ENCODE measurements at regions not wholly inside any gene's neighbourhood (a gene's known extent, or its start where the extent isn't known, plus 50 kb on each side); places are given as distances from the start of the nearest gene placed in this dataset.

- no peak overlapping the region for H3K4me3 ChIP-seq
- TF ChIP-seq CTCF (IDR thresholded peaks at IDR 0.05) = no peak
- no peak for DNase-seq (ENCODE audit: low spot score)
- H3K27ac ChIP-seq = no peak overlapping the region
These were observed 177.1 kb upstream of the RAG2 start for GRCh38 chr11:36775130-36775529.

GRCh38 chr11:36774603-36775002, 176.6 kb upstream of the RAG2 start:
- H3K4me3 ChIP-seq = no peak overlapping the region
- no peak overlapping the region for H3K27ac ChIP-seq
- TF ChIP-seq CTCF (IDR thresholded peaks at IDR 0.05) = no peak
- DNase-seq (ENCODE audit: low spot score) = no peak

GRCh38 chr11:36763187-36763586, 165.2 kb upstream of the RAG2 start:
- Histone ChIP-seq H3K27ac (no peak overlapping the region), H3K4me3 (no peak overlapping the region)
- no peak for TF ChIP-seq CTCF (IDR thresholded peaks at IDR 0.05)
- no peak for DNase-seq (ENCODE audit: low spot score)

- H3K27ac ChIP-seq = no peak overlapping the region
- H3K4me3 ChIP-seq = no peak overlapping the region
- TF ChIP-seq CTCF (IDR thresholded peaks at IDR 0.05) = no peak
- no peak for DNase-seq (ENCODE audit: low spot score)
These were observed 159.0 kb upstream of the RAG2 start for GRCh38 chr11:36757075-36757474.

- TF ChIP-seq CTCF (IDR thresholded peaks at IDR 0.05) = no peak
- no peak overlapping the region for H3K4me3 ChIP-seq
- no peak for DNase-seq (ENCODE audit: low spot score)
- H3K27ac ChIP-seq = no peak overlapping the region
These were observed 155.9 kb upstream of the RAG2 start for GRCh38 chr11:36753960-36754359.

GRCh38 chr11:36751996-36752395, 154.0 kb upstream of the RAG2 start:
- H3K4me3 ChIP-seq = no peak overlapping the region
- DNase-seq (ENCODE audit: low spot score) = no peak
- H3K27ac ChIP-seq = no peak overlapping the region
- TF ChIP-seq CTCF (IDR thresholded peaks at IDR 0.05) = no peak

GRCh38 chr11:36751335-36751781, 153.3 kb upstream of the RAG2 start:
- H3K4me3 ChIP-seq = no peak overlapping the region
- TF ChIP-seq CTCF (IDR thresholded peaks at IDR 0.05) = no peak
- DNase-seq (ENCODE audit: low spot score) = no peak
- H3K27ac ChIP-seq = no peak overlapping the region

All from coronary artery (tissue), 2 donors.